Lower leg skin (tissue), 4 donors: ENCODE measurements at regions not wholly inside any gene's neighbourhood (a gene's known extent, or its start where the extent isn't known, plus 50 kb on each side); places are given as distances from the start of the nearest gene placed in this dataset.

Source experiments
- DNase-seq, 2 donors: peaks; one replicate each; pipeline ENCODE4 v3.0.0-alpha.2; 2019; ENCODE audit warnings: low spot score in 2 of 2
- H3K4me3 ChIP-seq: fragments of 200-600 bp; sonication (generic); 2 replicates; pipeline ENCODE4 v1.5.1; 2017; ENCODE audit warnings: mild to moderate bottlenecking, low read depth; ENCODE audit not compliant: poor library complexity, severe bottlenecking
- CTCF ChIP-seq, 3 donors: fragments of 450-650 bp; IDR thresholded peaks; one replicate each; pipeline ENCODE4 v1.5.1; 2016; ENCODE audit warnings: antibody characterized with exemption in 3 of 3, mild to moderate bottlenecking in 3 of 3, moderate library complexity in 2 of 3
- POLR2A ChIP-seq, 2 donors: fragments of 450-650 bp; IDR thresholded peaks; one replicate each; pipeline ENCODE4 v1.6.1; 2016 to 2017; ENCODE audit warnings: antibody characterized with exemption in 2 of 2, mild to moderate bottlenecking in 1 of 2, moderate library complexity in 1 of 2
- WGBS, 2 donors: methylation state at CpG; one replicate each; pipeline ENCODE4 v1.1.5; 2018; 5-methylcytosine and 5-hydroxymethylcytosine counted together
- intact Hi-C: fragments of 100-400 bp; cut with DNase I; formaldehyde crosslinking; loops from one replicate; pipeline ENCODE4 v1.15.0; 2023; ENCODE audit warnings: low total_unique reads

- WGBS, 2 donors: 96 to 98% methylated on average over 4 of the region's 4 CpGs
- TF ChIP-seq CTCF (IDR thresholded peaks at IDR 0.05): no peak
- no peak for TF ChIP-seq POLR2A (IDR thresholded peaks at IDR 0.05)
- intact Hi-C loops: no loop called here
Observed at GRCh38 chr16:5730783-5731182, 633.2 kb upstream of the EEF2KMT start.

GRCh38 chr16:5722116-5722619, 624.6 kb upstream of the EEF2KMT start:
- WGBS, 2 donors: 68 to 74% methylated on average over 5 of the region's 5 CpGs
- TF ChIP-seq POLR2A (IDR thresholded peaks at IDR 0.05) (no peak), CTCF (IDR thresholded peaks at IDR 0.05) (no peak)
- DNase-seq: no peak
- no peak overlapping the region for H3K4me3 ChIP-seq
- intact Hi-C loops: no loop called here

More at GRCh38 chr16:5730783-5731182, 633.2 kb upstream of the EEF2KMT start:
- no peak overlapping the region for H3K4me3 ChIP-seq
- no peak for DNase-seq

- DNase-seq: no peak
- H3K4me3 ChIP-seq: no peak overlapping the region
- TF ChIP-seq CTCF (IDR thresholded peaks at IDR 0.05): no peak
- TF ChIP-seq POLR2A (IDR thresholded peaks at IDR 0.05): no peak
- intact Hi-C loops: no loop called here
- 70 to 76% methylated on average over 2 of the region's 2 CpGs for WGBS, 2 donors
Observed at GRCh38 chr16:5715155-5715554, 617.6 kb upstream of the EEF2KMT start.

GRCh38 chr16:5709889-5710288, 612.3 kb upstream of the EEF2KMT start:
- 61 to 62% methylated on average over 6 of the region's 6 CpGs for WGBS, 2 donors
- TF ChIP-seq POLR2A (IDR thresholded peaks at IDR 0.05) (no peak), CTCF (IDR thresholded peaks at IDR 0.05) (no peak)
- intact Hi-C loops: no loop called here
- no peak for DNase-seq
- no peak overlapping the region for H3K4me3 ChIP-seq

- WGBS, 2 donors: 42 to 46% methylated on average over 6 of the region's 6 CpGs
- no peak overlapping the region for H3K4me3 ChIP-seq
- intact Hi-C loops: no loop called here
- TF ChIP-seq POLR2A (IDR thresholded peaks at IDR 0.05) (no peak), CTCF (IDR thresholded peaks at IDR 0.05) (no peak)
- DNase-seq: no peak
Observed at GRCh38 chr16:5706211-5706610, 608.6 kb upstream of the EEF2KMT start.

GRCh38 chr16:5704271-5704670, 606.7 kb upstream of the EEF2KMT start:
- TF ChIP-seq POLR2A (IDR thresholded peaks at IDR 0.05) (no peak), CTCF (IDR thresholded peaks at IDR 0.05) (no peak)
- DNase-seq: no peak
- intact Hi-C loops: no loop called here

More at GRCh38 chr16:5704271-5704670, 606.7 kb upstream of the EEF2KMT start:
- 58 to 59% methylated on average over 4 of the region's 4 CpGs for WGBS, 2 donors
- H3K4me3 ChIP-seq: no peak overlapping the region
